Adrenal gland (tissue), 9 donors: ENCODE measurements at regions not wholly inside any gene's neighbourhood (a gene's known extent, or its start where the extent isn't known, plus 50 kb on each side); places are given as distances from the start of the nearest gene placed in this dataset.

ENCODE experiments used
- DNase-seq, 7 donors: peaks; one replicate each; pipeline ENCODE4 v3.0.0-alpha.2; 2019 to 2020
- H3K27ac ChIP-seq, 5 donors: fragments of 200-600 bp; sonication (generic) in 4 of 5; 1 replicate in 3 of 5; 2 replicates in 2 of 5; pipeline versions ENCODE4 v1.5.1 to v1.8.0; 2016 to 2020; ENCODE audit warnings: mild to moderate bottlenecking in 1 of 5
- H3K27me3 ChIP-seq: fragments of 200-600 bp; 2 replicates; pipeline ENCODE4 v1.8.0; 2021
- H3K36me3 ChIP-seq, 2 donors: fragments of 200-600 bp; replicated peaks in 1 of 2; 1 replicate in 1 of 2; 2 replicates in 1 of 2; pipeline versions ENCODE4 v1.5.1 to v1.8.0; 2018 to 2022
- H3K4me1 ChIP-seq, 2 donors: fragments of 200-600 bp; replicated peaks in 1 of 2; 1 replicate in 1 of 2; 2 replicates in 1 of 2; pipeline versions ENCODE4 v1.5.1 to v1.8.0; 2018 to 2021
- H3K4me3 ChIP-seq, 4 donors: fragments of 200-600 bp; sonication (generic) in 3 of 4; one replicate each; pipeline ENCODE4 v1.5.1; 2016 to 2018
- H3K9me3 ChIP-seq, 3 donors: fragments of 200-600 bp; sonication (generic) in 1 of 3; replicated peaks in 1 of 3; 1 replicate in 2 of 3; 2 replicates in 1 of 3; pipeline versions ENCODE4 v1.5.1 to v1.8.0; 2016 to 2021
- POLR2A ChIP-seq, 2 donors: fragments of 450-650 bp; IDR thresholded peaks; one replicate each; pipeline ENCODE4 v1.6.1; 2017; ENCODE audit warnings: antibody characterized with exemption in 2 of 2, mild to moderate bottlenecking in 2 of 2, moderate library complexity in 1 of 2
- WGBS, 4 donors: extraction: QIAGEN DNeasy Blood & Tissue Kit in 2 of 4; methylation state at CpG; one replicate each; pipeline versions ENCODE4 v1.1.5 to v1.1.7; 2013 to 2017; 5-methylcytosine and 5-hydroxymethylcytosine counted together
- intact Hi-C, 2 donors: fragments of 100-400 bp; cut with DNase I; formaldehyde crosslinking; loops; one replicate each; pipeline versions ENCODE4 v1.14.1 to v1.15.0; 2022 to 2023
- TF ChIP-seq, protein P1 (sequence below), 6 experiments: fragments of 450-650 bp in 4 of 6; fragments of 200-600 bp in 2 of 6; sonication (generic) in 1 of 6; IDR thresholded peaks; 1 replicate in 5 of 6; 2 replicates in 1 of 6; pipeline versions ENCODE4 v1.5.1 to v1.8.0; 2016 to 2021; ENCODE audit warnings: antibody characterized with exemption in 6 of 6, mild to moderate bottlenecking in 2 of 6, moderate library complexity in 1 of 6
- donor health status: healthy with polysubstance abuse.
- donor health status: Bipolar disorder and iron deficiency.
- donor health status: DM: yes; HTN: yes; CAD: no.
- donor health status: DM: no; HTN: no; CAD: no.
- donor health status: DM: no; HTN: no; CAD: no.

DNA sequence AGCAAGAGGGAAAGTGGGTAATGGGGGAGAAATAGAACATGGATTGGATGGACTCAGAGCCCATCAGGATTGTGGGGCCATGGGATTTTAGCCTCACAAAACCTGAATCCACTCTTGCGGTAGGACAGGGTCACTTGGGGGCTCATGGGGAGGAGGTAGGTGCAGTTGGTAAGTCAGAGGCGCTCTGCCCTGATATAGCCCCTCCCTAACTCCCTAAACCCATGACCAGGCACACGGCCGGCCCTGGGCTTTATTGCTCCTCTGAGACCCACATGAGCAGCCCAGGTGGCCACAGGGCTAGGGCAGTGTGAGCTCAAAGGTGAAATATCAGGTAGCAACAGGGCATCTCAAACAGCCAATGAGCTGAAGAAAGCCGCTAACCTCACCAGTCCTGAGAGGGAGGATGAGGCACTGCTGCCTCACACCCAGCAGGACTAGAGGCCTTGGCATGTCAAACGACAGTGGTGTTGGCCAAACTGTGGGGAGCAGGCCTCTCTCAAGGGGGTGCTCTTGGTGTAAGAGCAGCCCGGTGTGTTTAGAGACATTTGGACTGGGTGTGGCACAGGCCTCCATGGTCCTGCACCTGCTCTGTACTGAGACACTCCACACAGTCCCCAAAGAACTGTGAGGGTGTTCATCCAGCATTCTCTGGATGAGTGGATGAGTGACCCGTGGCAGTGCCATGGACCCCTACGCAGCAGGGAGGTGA lies 90.8 kb upstream of the HS6ST1 start:
- H3K9me3 ChIP-seq, result no peaks in the 10 kb centered on the region
- intact Hi-C loops, result no loop called here
- 86 to 94% (median 92%) methylated on average over 7 to 9 of the region's 9 CpGs for WGBS, 4 donors
- no peaks in the 10 kb centered on the region for H3K36me3 ChIP-seq
- DNase-seq, result peak in 2 of 7 donors; percentile 16 to 20
- no peak overlapping the region for H3K27ac ChIP-seq
- H3K4me1 ChIP-seq, result no peaks in the 10 kb centered on the region
- TF ChIP-seq POLR2A (IDR thresholded peaks at IDR 0.05), result no peak
- TF ChIP-seq, protein P1, sequence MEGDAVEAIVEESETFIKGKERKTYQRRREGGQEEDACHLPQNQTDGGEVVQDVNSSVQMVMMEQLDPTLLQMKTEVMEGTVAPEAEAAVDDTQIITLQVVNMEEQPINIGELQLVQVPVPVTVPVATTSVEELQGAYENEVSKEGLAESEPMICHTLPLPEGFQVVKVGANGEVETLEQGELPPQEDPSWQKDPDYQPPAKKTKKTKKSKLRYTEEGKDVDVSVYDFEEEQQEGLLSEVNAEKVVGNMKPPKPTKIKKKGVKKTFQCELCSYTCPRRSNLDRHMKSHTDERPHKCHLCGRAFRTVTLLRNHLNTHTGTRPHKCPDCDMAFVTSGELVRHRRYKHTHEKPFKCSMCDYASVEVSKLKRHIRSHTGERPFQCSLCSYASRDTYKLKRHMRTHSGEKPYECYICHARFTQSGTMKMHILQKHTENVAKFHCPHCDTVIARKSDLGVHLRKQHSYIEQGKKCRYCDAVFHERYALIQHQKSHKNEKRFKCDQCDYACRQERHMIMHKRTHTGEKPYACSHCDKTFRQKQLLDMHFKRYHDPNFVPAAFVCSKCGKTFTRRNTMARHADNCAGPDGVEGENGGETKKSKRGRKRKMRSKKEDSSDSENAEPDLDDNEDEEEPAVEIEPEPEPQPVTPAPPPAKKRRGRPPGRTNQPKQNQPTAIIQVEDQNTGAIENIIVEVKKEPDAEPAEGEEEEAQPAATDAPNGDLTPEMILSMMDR (IDR thresholded peaks at IDR 0.05), result no peak
- H3K27me3 ChIP-seq, result no peaks in the 10 kb centered on the region
- no peak overlapping the region for H3K4me3 ChIP-seq

DNA sequence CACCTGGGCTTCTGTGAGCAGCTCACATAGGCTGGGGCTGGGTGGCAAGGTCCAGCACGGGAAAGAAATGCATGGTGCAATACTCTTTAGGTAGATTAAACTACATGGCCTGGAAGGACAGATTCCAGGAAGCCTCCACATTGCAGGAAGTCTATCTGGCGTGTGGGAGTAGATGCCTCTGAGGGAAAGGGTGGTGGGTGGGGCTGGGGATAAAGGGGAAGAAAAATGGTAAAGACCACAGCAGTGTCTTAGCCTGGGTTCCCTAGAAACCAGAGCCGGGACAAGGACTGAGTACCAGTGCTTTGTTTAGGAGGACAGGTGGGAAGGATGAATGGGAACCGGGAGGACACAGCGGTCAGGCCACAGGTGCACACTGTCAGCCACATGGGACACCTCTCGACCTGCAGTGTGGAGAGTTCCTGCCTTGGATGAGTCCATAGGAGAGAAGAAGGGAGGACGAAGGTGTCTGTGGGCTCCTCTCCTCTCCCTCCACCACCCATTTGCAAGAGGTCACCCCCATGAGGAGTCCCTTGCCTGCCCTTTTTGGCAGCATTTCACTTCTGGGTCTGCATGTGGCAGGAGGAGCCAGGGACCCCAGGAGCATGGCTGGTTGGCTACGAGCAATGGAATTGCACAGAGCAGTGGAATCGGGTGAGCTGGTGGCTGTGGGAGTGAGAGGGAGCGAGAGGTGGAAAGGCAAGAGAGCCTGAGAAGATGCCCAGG lies 91.5 kb upstream of the HS6ST1 start:
- WGBS, 4 donors, result 90 to 93% (median 91%) methylated on average over 9 to 10 of the region's 10 CpGs
- Histone ChIP-seq H3K27me3 (no peaks in the 10 kb centered on the region), H3K27ac (no peak overlapping the region), H3K4me1 (no peaks in the 10 kb centered on the region), H3K9me3 (no peaks in the 10 kb centered on the region), H3K36me3 (no peaks in the 10 kb centered on the region), H3K4me3 (no peak overlapping the region)
- intact Hi-C loops, result no loop called here
- TF ChIP-seq, protein P1 (IDR thresholded peaks at IDR 0.05), result no peak
- no peak for TF ChIP-seq POLR2A (IDR thresholded peaks at IDR 0.05)
- peak in 2 of 7 donors; percentile 13 to 36 for DNase-seq

DNA sequence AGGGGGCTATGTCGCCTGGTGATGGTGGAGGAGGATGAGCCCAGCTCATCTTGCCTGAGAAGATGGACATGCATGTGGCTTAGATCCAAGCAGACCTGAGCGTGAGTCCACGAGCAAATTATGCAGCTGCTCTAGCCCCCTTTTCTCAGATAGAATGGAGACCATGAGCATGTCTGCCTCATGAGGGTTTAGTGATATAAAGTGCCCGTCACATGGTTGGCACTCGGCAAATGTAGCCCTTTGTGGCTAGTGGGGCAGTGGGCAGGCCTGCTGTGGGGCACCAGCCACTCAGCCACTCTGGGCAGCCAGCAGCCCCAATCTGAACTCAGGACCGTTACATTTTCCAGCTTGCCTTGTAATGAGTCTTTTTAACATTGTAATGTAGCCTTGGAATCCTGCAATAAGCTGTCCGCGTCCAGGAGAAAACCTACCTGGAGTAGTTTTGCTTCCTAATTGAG lies 92.1 kb upstream of the HS6ST1 start:
- Histone ChIP-seq H3K27ac (no peak overlapping the region), H3K36me3 (no peaks in the 10 kb centered on the region), H3K4me3 (no peak overlapping the region), H3K27me3 (no peaks in the 10 kb centered on the region), H3K9me3 (no peaks in the 10 kb centered on the region), H3K4me1 (no peaks in the 10 kb centered on the region)
- intact Hi-C loops, result no loop called here
- TF ChIP-seq, protein P1 (IDR thresholded peaks at IDR 0.05), result no peak
- TF ChIP-seq POLR2A (IDR thresholded peaks at IDR 0.05), result no peak
- peak in 1 of 7 donors; percentile 21 for DNase-seq
- WGBS, 4 donors, result 85 to 93% (median 90%) methylated on average over 6 to 8 of the region's 8 CpGs

DNA sequence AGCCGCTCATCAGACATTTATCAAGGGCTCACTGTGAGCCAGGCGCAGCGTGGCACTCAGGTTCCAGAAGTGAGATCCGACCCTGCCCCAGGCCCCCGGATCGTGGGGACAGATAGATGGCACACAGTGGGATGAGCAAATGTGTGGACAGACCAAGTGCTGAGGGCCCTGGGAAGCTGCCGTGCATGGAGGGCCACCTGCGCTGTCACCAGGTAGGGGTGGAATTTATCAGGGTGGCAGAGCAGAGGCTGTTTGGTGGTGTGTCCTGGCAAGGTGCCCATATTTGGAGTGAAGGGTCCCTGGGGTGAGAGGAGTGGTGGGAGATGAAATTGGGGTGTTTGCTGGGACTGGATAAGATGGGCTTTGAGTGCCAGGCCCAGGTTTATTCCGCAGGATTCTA lies 92.8 kb upstream of the HS6ST1 start:
- intact Hi-C loops, result no loop called here
- no peaks in the 10 kb centered on the region for H3K9me3 ChIP-seq
- whole genome bisulfite sequencing, 4 donors, result 88 to 93% (median 90%) methylated on average over 9 of the region's 9 CpGs
- no peak for TF ChIP-seq POLR2A (IDR thresholded peaks at IDR 0.05)
- TF ChIP-seq, protein P1 (IDR thresholded peaks at IDR 0.05), result no peak
- no peak overlapping the region for H3K27ac ChIP-seq
- H3K36me3 ChIP-seq, result no peaks in the 10 kb centered on the region
- H3K4me1 ChIP-seq, result no peaks in the 10 kb centered on the region
- no peak overlapping the region for H3K4me3 ChIP-seq
- H3K27me3 ChIP-seq, result no peaks in the 10 kb centered on the region
- DNase-seq, result peak in 3 of 7 donors; percentile 9 to 46 (median 11)
